ENCODE measurements at regions not wholly inside any gene's neighbourhood (a gene's known extent, or its start where the extent isn't known, plus 50 kb on each side); places are given as distances from the start of the nearest gene placed in this dataset.

DNA sequence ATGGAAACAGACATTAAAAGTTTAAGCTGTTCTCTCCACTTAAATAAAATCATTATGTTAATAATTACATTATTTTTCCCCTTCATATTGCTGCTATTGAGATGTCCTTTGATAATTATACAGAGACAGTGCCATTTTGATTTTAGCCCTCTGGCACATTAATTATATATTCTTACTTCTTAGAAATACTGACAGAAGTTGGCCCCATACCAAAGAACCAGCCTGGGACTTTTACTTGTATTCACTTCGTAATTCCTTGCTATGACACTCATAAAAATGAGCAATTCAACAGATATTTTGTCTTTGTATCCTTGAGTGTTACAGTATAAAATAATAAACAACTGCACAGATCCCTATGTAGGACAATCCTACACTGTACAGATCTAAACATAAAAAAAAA lies 743.7 kb downstream of the TBC1D32 start:
- H3K9me3 Mint-ChIP-seq = no peaks in the 10 kb centered on the region
- H3K36me3 Mint-ChIP-seq (ENCODE audit: low read depth) = no peaks in the 10 kb centered on the region
- H3K4me3 Mint-ChIP-seq = no peak overlapping the region
- TF ChIP-seq, protein P1, sequence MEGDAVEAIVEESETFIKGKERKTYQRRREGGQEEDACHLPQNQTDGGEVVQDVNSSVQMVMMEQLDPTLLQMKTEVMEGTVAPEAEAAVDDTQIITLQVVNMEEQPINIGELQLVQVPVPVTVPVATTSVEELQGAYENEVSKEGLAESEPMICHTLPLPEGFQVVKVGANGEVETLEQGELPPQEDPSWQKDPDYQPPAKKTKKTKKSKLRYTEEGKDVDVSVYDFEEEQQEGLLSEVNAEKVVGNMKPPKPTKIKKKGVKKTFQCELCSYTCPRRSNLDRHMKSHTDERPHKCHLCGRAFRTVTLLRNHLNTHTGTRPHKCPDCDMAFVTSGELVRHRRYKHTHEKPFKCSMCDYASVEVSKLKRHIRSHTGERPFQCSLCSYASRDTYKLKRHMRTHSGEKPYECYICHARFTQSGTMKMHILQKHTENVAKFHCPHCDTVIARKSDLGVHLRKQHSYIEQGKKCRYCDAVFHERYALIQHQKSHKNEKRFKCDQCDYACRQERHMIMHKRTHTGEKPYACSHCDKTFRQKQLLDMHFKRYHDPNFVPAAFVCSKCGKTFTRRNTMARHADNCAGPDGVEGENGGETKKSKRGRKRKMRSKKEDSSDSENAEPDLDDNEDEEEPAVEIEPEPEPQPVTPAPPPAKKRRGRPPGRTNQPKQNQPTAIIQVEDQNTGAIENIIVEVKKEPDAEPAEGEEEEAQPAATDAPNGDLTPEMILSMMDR (IDR thresholded peaks at IDR 0.05) = no peak
- H3K4me1 Mint-ChIP-seq = no peaks in the 10 kb centered on the region
- no peak for DNase-seq
- no peaks in the 10 kb centered on the region for H3K27me3 Mint-ChIP-seq (ENCODE audit: low read depth, poor library complexity)
- no peak overlapping the region for H3K27ac Mint-ChIP-seq

DNA sequence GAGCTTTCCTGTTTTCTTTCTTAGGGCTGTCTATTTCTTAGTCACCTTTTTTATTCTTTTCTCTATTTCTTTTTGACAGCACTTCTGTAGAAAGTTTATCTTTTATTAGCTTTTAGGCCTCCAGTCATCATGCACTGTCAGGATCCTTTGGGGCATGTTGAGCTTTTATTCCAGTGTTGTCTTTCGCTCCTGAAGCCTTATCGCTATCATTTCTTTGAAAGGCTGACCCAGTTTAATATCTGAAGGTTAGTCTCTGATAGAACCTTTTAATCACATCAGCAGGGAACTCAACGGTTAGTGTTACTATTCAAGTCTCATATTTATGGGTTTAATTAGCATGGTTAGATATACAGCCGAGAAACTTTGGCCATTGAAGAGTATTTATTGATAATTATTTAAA lies 745.9 kb downstream of the TBC1D32 start:
- no peak for DNase-seq
- no peaks in the 10 kb centered on the region for H3K36me3 Mint-ChIP-seq (ENCODE audit: low read depth)
- no peak overlapping the region for H3K27ac Mint-ChIP-seq
- H3K4me1 Mint-ChIP-seq = no peaks in the 10 kb centered on the region
- no peaks in the 10 kb centered on the region for H3K27me3 Mint-ChIP-seq (ENCODE audit: low read depth, poor library complexity)
- no peak overlapping the region for H3K4me3 Mint-ChIP-seq
- TF ChIP-seq, protein P1 (IDR thresholded peaks at IDR 0.05) = no peak
- no peaks in the 10 kb centered on the region for H3K9me3 Mint-ChIP-seq

DNA sequence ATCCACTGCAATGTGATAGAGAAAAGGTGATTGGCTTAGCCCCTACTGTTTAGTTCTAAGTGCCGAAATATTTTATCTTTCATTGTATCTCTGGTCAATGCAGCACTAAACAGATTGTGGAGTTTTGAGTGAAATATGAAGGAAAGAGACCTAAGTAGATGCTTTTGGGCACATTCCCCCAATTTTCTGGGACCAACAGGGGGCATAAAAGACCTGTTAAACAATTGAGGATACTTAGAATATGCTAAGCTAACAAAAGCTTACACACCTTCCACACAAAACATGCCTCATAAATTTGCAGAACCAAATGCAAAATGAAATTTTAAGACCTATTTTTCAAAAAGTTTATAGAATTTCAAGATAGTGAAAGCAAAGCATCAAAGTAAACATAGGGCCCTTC lies 746.9 kb downstream of the TBC1D32 start:
- no peaks in the 10 kb centered on the region for H3K36me3 Mint-ChIP-seq (ENCODE audit: low read depth)
- no peak overlapping the region for H3K4me3 Mint-ChIP-seq
- no peak for DNase-seq
- H3K27ac Mint-ChIP-seq = no peak overlapping the region
- TF ChIP-seq, protein P1 (IDR thresholded peaks at IDR 0.05) = no peak
- no peaks in the 10 kb centered on the region for H3K9me3 Mint-ChIP-seq
- peaks cover under 1% of the 10 kb centered on the region for H3K27me3 Mint-ChIP-seq (ENCODE audit: low read depth, poor library complexity)
- no peaks in the 10 kb centered on the region for H3K4me1 Mint-ChIP-seq

DNA sequence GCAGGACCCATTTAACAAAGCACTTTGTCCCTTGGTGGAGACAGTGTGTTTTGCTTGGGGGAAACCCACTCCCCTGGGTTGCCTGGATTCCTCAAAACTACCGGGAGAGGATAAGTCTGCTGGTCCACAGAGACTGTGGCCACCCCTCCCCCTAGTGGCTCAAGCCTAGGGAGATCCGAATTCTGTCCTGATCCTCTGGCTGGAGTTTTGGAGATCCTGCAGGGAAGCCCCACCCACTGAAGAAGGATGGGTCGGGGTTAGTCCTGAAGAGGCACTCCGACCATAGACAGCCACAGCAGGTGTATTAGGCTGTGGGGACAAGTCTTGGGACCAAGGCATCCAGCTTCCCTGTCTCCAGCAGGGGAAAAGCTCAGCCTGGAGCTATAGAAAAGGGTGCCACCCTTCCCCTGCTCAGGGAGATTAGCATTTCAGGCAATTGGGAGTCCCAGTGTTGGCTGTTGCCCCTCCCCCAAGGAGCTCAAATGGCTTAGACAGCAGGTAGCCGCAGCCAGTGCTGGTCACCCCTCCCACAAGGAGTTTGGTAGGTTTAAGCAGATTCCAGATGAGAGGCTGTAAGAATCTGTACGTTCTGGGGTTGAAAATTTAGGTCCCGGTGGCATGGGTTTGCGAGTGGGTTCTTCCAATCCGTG lies 750.0 kb downstream of the TBC1D32 start:
- H3K27me3 Mint-ChIP-seq (ENCODE audit: low read depth, poor library complexity) = peaks cover 3% of the 10 kb centered on the region
- H3K27ac Mint-ChIP-seq = no peak overlapping the region
- no peaks in the 10 kb centered on the region for H3K36me3 Mint-ChIP-seq (ENCODE audit: low read depth)
- H3K9me3 Mint-ChIP-seq = no peaks in the 10 kb centered on the region
- DNase-seq = no peak
- TF ChIP-seq, protein P1 (IDR thresholded peaks at IDR 0.05) = no peak
- no peak overlapping the region for H3K4me3 Mint-ChIP-seq
- H3K4me1 Mint-ChIP-seq = no peaks in the 10 kb centered on the region

DNA sequence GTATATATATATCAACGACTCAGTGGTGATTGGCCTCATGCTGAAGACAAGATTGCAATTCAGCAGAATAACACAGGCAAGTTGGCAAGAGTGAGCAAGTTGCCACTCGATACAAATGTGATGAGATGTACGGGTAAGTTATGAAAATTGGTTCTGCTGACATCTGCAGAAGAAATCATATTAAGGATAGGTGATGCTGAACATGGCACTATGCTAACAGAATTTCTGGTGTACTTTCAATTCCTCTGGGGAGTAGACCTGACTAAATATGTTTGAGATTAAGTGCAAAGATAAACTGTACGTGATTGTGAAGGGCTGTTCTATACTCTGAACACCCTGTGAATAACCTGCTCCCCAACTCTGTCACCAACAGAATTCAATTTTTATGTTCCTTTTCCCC lies 758.2 kb downstream of the TBC1D32 start:
- Mint-ChIP-seq H3K27ac (no peak overlapping the region), H3K4me1 (no peaks in the 10 kb centered on the region), H3K9me3 (no peaks in the 10 kb centered on the region), H3K27me3 (ENCODE audit: low read depth, poor library complexity) (no peaks in the 10 kb centered on the region), H3K36me3 (ENCODE audit: low read depth) (no peaks in the 10 kb centered on the region), H3K4me3 (no peak overlapping the region)
- no peak for DNase-seq
- TF ChIP-seq, protein P1 (IDR thresholded peaks at IDR 0.05) = no peak

DNA sequence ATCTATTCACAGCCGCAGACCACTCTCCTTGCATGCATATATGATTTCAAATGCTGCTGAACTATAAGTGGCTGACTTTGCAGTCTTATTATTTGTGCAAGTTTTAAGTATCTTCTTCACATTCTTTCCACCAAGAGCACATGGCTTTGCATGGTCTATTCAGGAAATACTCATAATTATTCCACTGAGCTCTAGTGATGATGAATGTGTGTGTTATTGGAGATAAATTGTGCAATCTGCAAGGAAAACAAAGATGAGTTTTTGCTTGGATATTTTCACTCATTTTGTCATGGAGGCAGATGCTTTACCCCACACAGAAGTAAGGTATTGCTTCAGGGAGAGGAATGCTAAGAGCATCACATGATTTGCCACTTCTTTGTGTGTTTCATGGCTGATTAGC lies 764.6 kb downstream of the TBC1D32 start:
- no peaks in the 10 kb centered on the region for H3K36me3 Mint-ChIP-seq (ENCODE audit: low read depth)
- no peaks in the 10 kb centered on the region for H3K27me3 Mint-ChIP-seq (ENCODE audit: low read depth, poor library complexity)
- H3K9me3 Mint-ChIP-seq = no peaks in the 10 kb centered on the region
- DNase-seq = no peak
- TF ChIP-seq, protein P1 (IDR thresholded peaks at IDR 0.05) = no peak
- H3K4me3 Mint-ChIP-seq = no peak overlapping the region
- no peaks in the 10 kb centered on the region for H3K4me1 Mint-ChIP-seq
- no peak overlapping the region for H3K27ac Mint-ChIP-seq
